H1 (cell line): ENCODE measurements at regions not wholly inside any gene's neighbourhood (a gene's known extent, or its start where the extent isn't known, plus 50 kb on each side); places are given as distances from the start of the nearest gene placed in this dataset.

Source experiments
- CTCF ChIA-PET: fragments of 300-600 bp; sonication (Branson Sonifier 250); formaldehyde crosslinking; loops from one replicate; lab custom pipeline; 2021; ENCODE audit not compliant: partially characterized antibody; lab: Charles Lee
- POLR2A ChIA-PET: fragments of 300-600 bp; sonication (Branson Sonifier 250); formaldehyde crosslinking; loops from one replicate; lab custom pipeline; 2021; ENCODE audit warnings: inconsistent platforms; ENCODE audit not compliant: partially characterized antibody; lab: Charles Lee
- DNase-seq, 2 experiments: peaks; one replicate each; pipeline versions ENCODE4 v3.0.0 to v3.0.0-alpha.2; 2010 to 2022; ENCODE audit warnings: low spot score in 2 of 2, low read depth in 1 of 2, mixed read lengths in 1 of 2
- FAIRE-seq: peaks from 2 replicates; lab custom pipeline; 2011; peaks lifted over from hg19 to GRCh38; lab: Jason Lieb, UNC
- H2AFZ ChIP-seq: 2 replicates; pipeline ENCODE4 v1.8.1; 2012; ENCODE audit warnings: low read length, inconsistent platforms
- H2AK5ac ChIP-seq: 2 replicates; pipeline ENCODE4 v1.6.1; 2013; ENCODE audit warnings: low read depth, low read length
- H2BK120ac ChIP-seq: replicated peaks from 2 replicates; pipeline ENCODE3; 2013; ENCODE audit warnings: low read depth, low read length, inconsistent platforms
- H2BK12ac ChIP-seq: 2 replicates; pipeline ENCODE4 v1.6.1; 2013; ENCODE audit warnings: low read depth, low read length
- H2BK15ac ChIP-seq: 2 replicates; pipeline ENCODE4 v1.6.1; 2013; ENCODE audit warnings: low read length
- H2BK20ac ChIP-seq: 2 replicates; pipeline ENCODE4 v1.6.1; 2013; ENCODE audit warnings: low read length
- H2BK5ac ChIP-seq: 2 replicates; pipeline ENCODE4 v1.6.1; 2013; ENCODE audit warnings: low read depth, low read length
- H3K14ac ChIP-seq: 2 replicates; pipeline ENCODE4 v1.6.1; 2013; ENCODE audit warnings: inconsistent platforms; ENCODE audit not compliant: insufficient read length
- H3K18ac ChIP-seq: 2 replicates; pipeline ENCODE4 v1.6.1; 2013; ENCODE audit warnings: low read length; ENCODE audit errors: extremely low read depth
- H3K23ac ChIP-seq: 2 replicates; pipeline ENCODE4 v1.6.1; 2013; ENCODE audit warnings: inconsistent platforms; ENCODE audit not compliant: insufficient read length
- H3K23me2 ChIP-seq: 2 replicates; pipeline ENCODE4 v1.6.1; 2013; ENCODE audit warnings: low read depth, low read length
- H3K27ac ChIP-seq: 2 replicates; pipeline ENCODE4 v1.6.1; 2011; ENCODE audit warnings: low read depth, low read length, inconsistent platforms
- H3K27me3 ChIP-seq, 4 experiments: replicated peaks in 1 of 4; 1 replicate in 1 of 4; 2 replicates in 3 of 4; pipeline versions ENCODE4 v1.6.1 to v1.8.1; 2011 to 2013; ENCODE audit warnings: low read length in 3 of 4, mild to moderate bottlenecking in 3 of 4, inconsistent platforms in 2 of 4, mixed read lengths in 2 of 4, moderate library complexity in 1 of 4; ENCODE audit not compliant: control insufficient read depth in 3 of 4, insufficient read depth in 3 of 4; ENCODE audit errors: extremely low read depth in 1 of 4
- H3K36me3 ChIP-seq, 4 experiments: 2 replicates each; pipeline versions ENCODE4 v1.6.1 to v1.8.1; 2011 to 2013; ENCODE audit warnings: mild to moderate bottlenecking in 4 of 4, low read length in 3 of 4, moderate library complexity in 2 of 4, control low read depth in 1 of 4, inconsistent platforms in 1 of 4; ENCODE audit not compliant: insufficient read depth in 4 of 4, control insufficient read depth in 2 of 4
- H3K4ac ChIP-seq: replicated peaks from 2 replicates; pipeline ENCODE3; 2013; ENCODE audit warnings: low read length, low read depth, mixed read lengths, inconsistent platforms; ENCODE audit not compliant: insufficient read length
- H3K4me1 ChIP-seq, 4 experiments: replicated peaks in 1 of 4; 1 replicate in 1 of 4; 2 replicates in 3 of 4; pipeline versions ENCODE4 v1.6.1 to v1.8.1; 2011 to 2013; ENCODE audit warnings: low read length in 3 of 4, inconsistent platforms in 2 of 4, mixed read lengths in 1 of 4; ENCODE audit not compliant: insufficient read depth in 4 of 4, control insufficient read depth in 3 of 4
- H3K4me2 ChIP-seq, 2 experiments: 2 replicates each; pipeline versions ENCODE4 v1.6.1 to v1.8.1; 2011 to 2013; ENCODE audit warnings: low read depth in 2 of 2, low read length in 2 of 2, control low read depth in 1 of 2, inconsistent platforms in 1 of 2, mild to moderate bottlenecking in 1 of 2; ENCODE audit not compliant: insufficient read depth in 1 of 2
- H3K4me3 ChIP-seq, 4 experiments: fragments of 200-600, 300-600 bp in 1 of 4; sonication (generic), shearing (Covaris generic), sonication (Bioruptor Twin) in 1 of 4; 2 replicates each; pipeline versions ENCODE4 v1.5.1 to v1.8.1; 2011 to 2016; ENCODE audit warnings: low read length in 4 of 4, low read depth in 3 of 4, control low read depth in 2 of 4, inconsistent platforms in 2 of 4, mild to moderate bottlenecking in 2 of 4, mixed read lengths in 1 of 4, moderate library complexity in 1 of 4; ENCODE audit not compliant: insufficient read depth in 2 of 4; ENCODE audit errors: extremely low read depth in 1 of 4
- H3K56ac ChIP-seq: replicated peaks from 2 replicates; pipeline ENCODE3; 2013; ENCODE audit warnings: low read depth, mild to moderate bottlenecking, mixed read lengths, low read length, inconsistent platforms; ENCODE audit not compliant: insufficient read length
- H3K79me1 ChIP-seq: 2 replicates; pipeline ENCODE4 v1.6.1; 2013; ENCODE audit warnings: low read depth, low read length, control low read depth
- H3K79me2 ChIP-seq, 2 experiments: 2 replicates each; pipeline versions ENCODE4 v1.6.1 to v1.8.1; 2012 to 2013; ENCODE audit warnings: low read length in 2 of 2, mild to moderate bottlenecking in 2 of 2, inconsistent platforms in 1 of 2; ENCODE audit not compliant: insufficient read depth in 2 of 2, control insufficient read depth in 1 of 2
- H3K9ac ChIP-seq, 4 experiments: replicated peaks in 1 of 4; 1 replicate in 1 of 4; 2 replicates in 3 of 4; pipeline versions ENCODE4 v1.6.1 to v1.8.1; 2011 to 2013; ENCODE audit warnings: low read depth in 3 of 4, low read length in 3 of 4, control low read depth in 2 of 4, mild to moderate bottlenecking in 2 of 4, moderate library complexity in 2 of 4, inconsistent platforms in 1 of 4; ENCODE audit errors: extremely low read depth in 1 of 4
- H3K9me3 ChIP-seq, 2 experiments: 2 replicates each; pipeline versions ENCODE4 v1.6.1 to v1.8.1; 2012 to 2013; ENCODE audit warnings: mild to moderate bottlenecking in 2 of 2, moderate library complexity in 2 of 2, control low read depth in 1 of 2, inconsistent platforms in 1 of 2, low read depth in 1 of 2, low read length in 1 of 2, mixed read lengths in 1 of 2; ENCODE audit not compliant: insufficient read depth in 2 of 2
- H4K20me1 ChIP-seq, 2 experiments: replicated peaks in 1 of 2; 2 replicates each; pipeline versions ENCODE3 to v1.8.1; 2011 to 2013; ENCODE audit warnings: inconsistent platforms in 2 of 2, low read length in 2 of 2, mild to moderate bottlenecking in 1 of 2; ENCODE audit not compliant: insufficient read depth in 2 of 2, control insufficient read depth in 1 of 2
- H4K5ac ChIP-seq: 2 replicates; pipeline ENCODE4 v1.6.1; 2013; ENCODE audit warnings: low read length, low read depth, mixed read lengths, inconsistent platforms; ENCODE audit not compliant: insufficient read length
- H4K8ac ChIP-seq: 2 replicates; pipeline ENCODE4 v1.8.0; 2013; ENCODE audit warnings: mild to moderate bottlenecking, moderate library complexity, low read length, inconsistent platforms; ENCODE audit not compliant: insufficient read depth; ENCODE audit errors: extremely low read depth
- H4K91ac ChIP-seq: replicated peaks from 2 replicates; pipeline ENCODE3; 2013; ENCODE audit warnings: low read length, mixed read lengths, inconsistent platforms; ENCODE audit not compliant: insufficient read length
- RAD21 ChIP-seq, 2 experiments: IDR thresholded peaks in 1 of 2; conservative IDR thresholded peaks in 1 of 2; 2 replicates each; pipeline ENCODE4 v1.6.1; 2011; ENCODE audit warnings: low read depth in 2 of 2, low read length in 2 of 2, improper control_type of control experiment in 1 of 2, inconsistent platforms in 1 of 2, mild to moderate bottlenecking in 1 of 2, moderate library complexity in 1 of 2
- WGBS, 2 experiments: shearing (Covaris generic) in 1 of 2; methylation state at CpG; one replicate each; pipeline versions ENCODE4 v1.1.6 to v1.1.7; 2013 to 2015; ENCODE audit warnings: low lambda C conversion rate in 2 of 2, mixed read lengths in 2 of 2, inconsistent platforms in 1 of 2, low coverage in 1 of 2, missing lambda C conversion rate in 1 of 2; ENCODE audit not compliant: insufficient replicate concordance in 2 of 2, insufficient coverage in 1 of 2, insufficient read length in 1 of 2; ENCODE audit errors: extremely low coverage in 1 of 2, missing lambda C conversion rate in 1 of 2; 5-methylcytosine and 5-hydroxymethylcytosine counted together

GRCh38 chr3:110391640-110392395 is 679.8 kb upstream of the NECTIN3 start:
- Histone ChIP-seq H3K14ac (no peak overlapping the region), H3K79me1 (no peaks in the 10 kb centered on the region), H4K91ac (no peak overlapping the region), H2AK5ac (no peak overlapping the region), H3K9ac (no peak overlapping the region), H3K4me1 (peaks cover 0 to 6% (median 3%) of the 10 kb centered on the region in 4 experiments; a peak in 4 of 7 replicates), H3K27me3 (no peaks in the 10 kb centered on the region), H3K4me2 (no peak overlapping the region), H3K23ac (no peak overlapping the region), H2AFZ (peak overlapping the region; percentile 48; the same call in 1 of the 2 replicates), H3K27ac (no peak overlapping the region), H3K9me3 (no peaks in the 10 kb centered on the region; a peak in 1 of 4 replicates), H3K18ac (peak overlapping the region; percentile 48; the same call in 1 of the 2 replicates), H4K20me1 (no peaks in the 10 kb centered on the region), H2BK12ac (no peak overlapping the region), H3K4me3 (no peak overlapping the region), H3K4ac (no peak overlapping the region), H2BK20ac (no peak overlapping the region; the same call in 1 of the 2 replicates), H2BK120ac (no peak overlapping the region), H3K23me2 (no peaks in the 10 kb centered on the region), H2BK15ac (no peak overlapping the region), H4K8ac (no peak overlapping the region), H2BK5ac (peak overlapping the region; percentile 15; the same call in 1 of the 2 replicates), H3K79me2 (no peaks in the 10 kb centered on the region), H3K56ac (no peak overlapping the region), H4K5ac (no peak overlapping the region), H3K36me3 (no peaks in the 10 kb centered on the region)
- no peak for TF ChIP-seq RAD21 (IDR thresholded peaks at IDR 0.05 in 1 of 2, conservative IDR thresholded peaks at IDR 0.05 in 1 of 2; ENCODE audit: low read depth in 2 of 2, low read length in 2 of 2)
- no peak for FAIRE-seq
- ChIA-PET POLR2A (no interaction called here), CTCF (interaction anchor here (1.2 kb wide), 1 partner anchor 77 kb away, joined by 3 read pairs; no protein-coding TSS in a partner anchor)
- DNase-seq, result no peak
- 84% methylated on average over 7 of the region's 7 CpGs; no CpG with 5 or more reads in 1 of the 2 experiments for WGBS, 2 experiments
